Stimulated activated CD8-positive, alpha-beta memory T cell treated with anti-CD3 and anti-CD28 coated beads, Interleukin-12 subunit alpha, Interleukin-12 subunit beta, amount 100 ng/mL, for 1 hour (primary cell): ENCODE measurements at regions not wholly inside any gene's neighbourhood (a gene's known extent, or its start where the extent isn't known, plus 50 kb on each side); places are given as distances from the start of the nearest gene placed in this dataset.
"Not testable (repeated sequence)": the region's sequence is repeated elsewhere in the genome, so short reads cannot be mapped to it uniquely, and the experiment has no call there.

Experiments used
- DNase-seq: peaks from one replicate; pipeline ENCODE4 v3.0.0-alpha.2; 2020; ENCODE audit warnings: low read depth

DNA sequence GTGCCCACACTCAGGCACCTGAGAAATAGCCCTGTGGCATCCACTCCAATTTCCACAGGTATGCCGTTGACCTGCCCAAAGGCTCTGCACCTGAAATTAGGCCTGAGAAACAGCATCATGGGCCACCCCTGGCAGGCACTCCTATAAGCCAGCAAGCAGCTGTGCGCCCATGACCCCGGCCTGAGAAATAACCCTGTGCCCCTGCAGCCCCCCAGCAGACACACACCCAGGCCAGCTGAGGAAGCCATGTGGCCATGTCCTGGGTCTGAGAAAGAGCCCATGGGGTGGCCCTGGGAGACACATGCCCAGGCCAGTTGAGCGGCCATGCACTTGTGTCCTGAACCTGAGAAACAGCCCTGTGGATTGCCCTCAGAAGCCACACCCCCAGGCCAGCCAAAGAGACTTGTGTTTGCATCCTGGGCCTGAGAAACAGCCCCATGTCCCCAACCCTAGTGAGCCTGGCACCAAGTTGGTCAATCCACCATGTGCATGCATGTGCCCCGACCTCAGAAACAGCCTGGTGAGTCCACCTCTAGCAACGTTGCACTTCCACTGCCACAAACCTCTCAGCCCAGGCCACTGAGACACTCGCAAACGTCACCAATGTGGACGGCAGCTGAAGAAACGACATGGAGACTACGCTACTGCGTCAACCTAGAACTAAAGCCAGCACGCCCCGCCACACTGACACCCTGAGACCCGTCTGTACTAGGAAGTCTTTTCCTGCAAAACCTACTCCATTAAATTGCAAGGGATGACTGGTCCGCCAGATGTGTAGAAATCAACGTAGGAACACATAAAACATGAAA lies 411.9 kb downstream of the TMEM121 start:
- DNase-seq, result no peak

- no peak for DNase-seq
Measured at GRCh38 chr14:105938959-105939358, 412.6 kb downstream of the TMEM121 start.

DNA sequence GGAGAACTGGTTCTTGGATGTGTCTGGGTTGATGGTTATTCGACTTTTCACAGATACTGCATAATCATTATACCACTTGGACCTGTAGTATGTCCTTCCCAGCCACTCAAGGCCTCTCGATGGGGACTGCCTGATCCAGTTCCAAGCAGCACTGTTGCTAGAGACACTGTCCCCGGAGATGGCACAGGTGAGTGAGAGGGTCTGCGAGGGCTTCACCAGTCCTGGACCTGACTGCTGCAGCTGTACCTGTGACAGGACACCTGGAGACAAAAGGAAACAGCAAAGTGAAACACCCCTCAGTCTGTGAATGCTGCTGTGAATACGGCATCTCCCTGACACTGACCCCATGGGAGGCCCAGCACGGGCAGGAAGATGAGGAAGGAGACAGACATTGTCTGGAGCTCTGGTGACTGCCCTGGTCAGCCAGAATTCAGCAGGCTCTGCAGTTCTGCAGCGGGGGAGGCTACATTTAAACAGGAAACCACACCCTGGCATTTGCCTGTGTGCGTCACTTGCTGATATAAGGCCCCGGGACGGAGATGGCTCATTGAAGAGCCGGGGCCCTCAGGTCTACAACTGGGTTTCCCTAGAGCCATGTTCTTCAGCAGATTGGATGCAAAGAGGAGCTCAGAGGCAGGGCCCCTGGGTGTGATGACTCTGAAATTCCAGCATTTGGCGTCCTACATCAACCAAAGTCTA lies 413.6 kb downstream of the TMEM121 start:
- DNase-seq, result no peak

- DNase-seq, result no peak
Measured at GRCh38 chr14:105940534-105941225, 414.3 kb downstream of the TMEM121 start.

DNA sequence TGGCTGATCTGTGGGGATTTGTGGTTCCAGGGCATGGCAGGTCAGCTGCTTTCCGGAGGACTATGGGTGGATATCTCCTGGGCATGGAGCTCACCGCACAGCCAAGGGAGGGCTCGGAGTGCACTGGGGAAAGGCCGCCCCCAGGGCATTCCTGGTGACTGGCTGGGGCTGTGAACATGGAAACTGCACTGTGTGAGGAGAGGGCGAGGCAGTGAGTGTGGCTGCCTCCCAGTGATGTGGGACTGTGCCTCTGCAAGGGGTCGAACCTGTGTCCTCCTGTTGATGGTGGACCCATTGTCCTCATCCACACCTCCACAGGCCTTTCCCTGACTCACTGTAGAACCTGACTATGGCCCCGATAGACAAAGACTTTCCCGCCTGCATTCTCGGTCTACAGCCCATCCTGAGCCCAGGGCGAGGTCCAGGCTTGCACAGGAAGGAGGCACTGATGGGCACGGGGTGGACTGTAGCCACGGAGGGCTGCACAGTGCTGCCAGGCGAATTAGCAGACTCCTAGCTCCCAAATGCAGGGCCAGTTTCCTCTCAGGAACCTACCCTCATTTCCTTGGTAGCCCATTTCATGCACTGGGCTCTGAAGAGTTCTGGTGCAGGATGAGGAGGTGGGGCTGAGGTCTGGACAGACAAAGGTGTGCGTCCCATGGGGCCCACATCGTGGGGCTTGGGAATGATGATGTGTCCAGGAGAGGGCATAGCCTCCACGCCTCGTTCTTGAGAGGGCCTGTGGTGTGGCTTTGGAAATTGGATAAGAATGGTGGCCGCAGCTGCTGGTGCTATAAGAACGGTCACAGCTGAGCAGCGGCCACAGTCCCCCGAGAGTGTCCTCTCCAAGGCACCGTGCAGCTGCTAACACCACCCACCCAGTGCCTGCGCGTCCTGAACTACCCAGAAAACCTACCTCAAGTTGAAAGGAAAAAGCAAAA lies 415.1 kb downstream of the TMEM121 start:
- no peak for DNase-seq

GRCh38 chr14:105942725-105943124 lies 416.3 kb downstream of the TMEM121 start:
- DNase-seq, result not testable (repeated sequence)

GRCh38 chr14:105943973-105944602 lies 417.7 kb downstream of the TMEM121 start:
- no peak for DNase-seq

DNA sequence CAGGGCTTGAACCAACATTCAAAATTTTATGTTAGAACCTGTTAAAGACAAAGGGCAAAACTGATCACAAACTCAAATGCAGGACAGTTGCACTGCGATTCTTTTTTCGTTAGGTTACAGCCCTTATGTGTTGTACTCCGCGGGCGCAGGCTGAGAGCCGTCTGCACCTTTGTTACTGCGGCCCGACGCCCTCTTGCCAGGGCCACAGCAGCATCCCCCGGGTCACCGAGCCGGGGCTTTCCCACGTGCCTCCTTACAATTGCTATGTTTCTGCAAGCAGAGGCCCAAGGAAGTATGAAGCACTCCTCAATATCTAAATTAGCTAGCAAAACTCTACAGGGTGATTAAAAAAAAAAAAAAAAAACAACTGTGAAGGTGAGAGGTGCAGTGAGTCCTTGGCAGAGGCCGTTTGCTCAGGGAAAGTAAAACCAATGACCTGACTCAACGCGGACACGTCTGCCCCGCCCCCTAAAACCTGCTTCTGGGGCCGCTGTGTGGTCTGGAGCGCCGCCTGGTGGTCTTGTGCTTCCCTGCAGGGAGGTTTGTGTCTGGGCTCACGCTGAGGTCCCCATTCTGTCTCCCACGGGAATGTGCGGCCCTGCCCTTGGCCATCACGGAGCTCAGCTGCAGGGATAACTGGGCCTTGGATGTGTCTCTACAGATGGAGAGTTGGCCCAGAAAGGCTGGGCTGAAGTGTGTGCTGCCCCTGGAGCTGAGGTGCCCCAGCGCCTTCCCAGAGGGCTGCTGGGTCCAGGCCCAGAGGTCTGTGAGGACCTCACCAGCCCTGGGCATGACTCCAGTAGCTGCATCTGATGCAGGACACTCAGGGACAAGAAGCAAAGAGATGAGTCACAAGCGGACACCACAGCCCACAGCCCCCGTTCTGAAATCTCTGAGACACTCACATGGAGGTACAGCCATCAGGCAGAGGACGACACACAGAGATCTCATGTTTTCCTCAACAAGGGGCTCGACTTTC lies 418.5 kb downstream of the TMEM121 start:
- DNase-seq, result peak; percentile 69

DNA sequence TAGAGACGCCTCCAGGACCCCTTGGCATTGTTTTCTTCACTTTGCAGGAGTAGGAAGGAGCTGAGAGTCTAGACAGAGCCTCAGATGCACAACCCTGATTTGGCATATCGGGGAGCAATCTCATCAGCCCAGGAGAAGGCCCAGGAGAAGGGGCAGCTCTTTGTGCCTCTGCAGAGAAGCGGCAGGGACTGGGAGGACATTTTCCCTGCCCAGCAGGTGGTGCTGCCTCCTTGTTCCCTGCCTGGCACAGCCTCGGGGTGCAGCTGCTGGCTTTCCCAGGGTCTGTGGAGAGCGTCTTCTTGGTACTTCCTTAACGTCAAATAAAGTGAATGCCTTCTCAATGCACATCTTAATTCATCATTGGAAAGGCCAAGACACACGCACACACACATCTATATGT lies 419.5 kb downstream of the TMEM121 start:
- DNase-seq, result no peak

DNA sequence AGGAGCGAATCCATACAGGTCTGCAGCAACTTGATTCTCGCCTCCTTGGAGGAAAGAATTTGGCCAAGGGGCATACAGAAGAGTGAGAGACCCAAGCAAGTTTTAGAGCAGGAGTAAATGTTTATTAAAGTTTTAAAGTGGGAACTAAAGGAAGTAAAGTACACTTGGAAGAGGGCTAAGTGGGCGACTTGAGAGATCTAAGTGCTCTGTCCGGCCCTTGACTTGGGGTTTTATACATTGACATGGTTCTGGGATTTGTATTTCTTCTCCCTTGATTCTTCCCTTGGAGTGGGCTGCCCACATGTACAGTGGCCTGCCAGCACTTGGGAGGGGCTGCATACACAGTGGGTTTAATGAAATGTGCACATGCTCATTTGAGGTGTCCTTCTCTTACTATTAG lies 421.2 kb downstream of the TMEM121 start:
- DNase-seq, result no peak

DNA sequence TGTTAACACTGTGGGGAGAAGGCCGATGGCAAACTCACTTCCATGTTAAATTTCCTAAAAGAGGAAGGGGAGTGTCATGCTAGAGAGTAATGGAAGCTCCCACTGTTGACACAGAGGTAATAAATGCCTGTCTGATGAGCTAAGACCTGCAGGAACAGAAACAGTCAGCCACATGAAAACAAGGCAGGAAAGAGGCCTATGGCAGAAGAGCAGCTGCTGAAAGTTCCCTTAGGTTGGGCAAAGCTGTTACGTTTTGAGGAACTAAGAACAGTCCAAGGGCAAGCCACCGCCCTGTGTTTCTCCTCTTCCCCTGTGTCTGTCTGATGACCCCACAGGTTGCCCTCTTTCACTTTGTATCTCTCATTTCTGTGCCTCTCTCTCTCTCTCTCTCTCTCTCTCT lies 422.6 kb downstream of the TMEM121 start:
- DNase-seq, result not testable (repeated sequence)

DNA sequence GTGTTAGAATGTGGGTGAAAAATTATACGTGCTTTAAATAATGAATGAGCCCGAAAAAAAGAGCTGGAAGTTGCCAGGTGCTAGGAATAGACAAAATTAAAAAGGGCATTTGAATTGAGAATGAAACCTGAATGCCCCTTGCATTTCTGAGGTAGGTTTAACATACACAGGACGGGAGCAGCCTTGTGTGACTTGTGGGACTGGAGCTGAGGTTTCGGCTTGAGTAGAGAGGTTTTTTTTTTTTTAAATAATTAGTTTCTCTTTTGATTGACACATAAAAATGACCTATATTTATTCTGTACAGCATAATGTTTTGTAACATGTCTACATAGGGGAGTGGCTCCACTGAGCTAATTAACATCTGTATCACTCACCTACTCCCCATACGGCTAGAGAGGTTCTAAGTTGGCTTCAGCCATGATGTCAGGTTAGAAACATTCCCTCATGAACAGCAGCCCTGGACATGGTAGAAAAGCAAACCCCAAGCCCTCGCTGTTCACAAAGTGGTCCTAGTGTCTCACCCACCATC lies 424.0 kb downstream of the TMEM121 start:
- not testable (repeated sequence) for DNase-seq

DNA sequence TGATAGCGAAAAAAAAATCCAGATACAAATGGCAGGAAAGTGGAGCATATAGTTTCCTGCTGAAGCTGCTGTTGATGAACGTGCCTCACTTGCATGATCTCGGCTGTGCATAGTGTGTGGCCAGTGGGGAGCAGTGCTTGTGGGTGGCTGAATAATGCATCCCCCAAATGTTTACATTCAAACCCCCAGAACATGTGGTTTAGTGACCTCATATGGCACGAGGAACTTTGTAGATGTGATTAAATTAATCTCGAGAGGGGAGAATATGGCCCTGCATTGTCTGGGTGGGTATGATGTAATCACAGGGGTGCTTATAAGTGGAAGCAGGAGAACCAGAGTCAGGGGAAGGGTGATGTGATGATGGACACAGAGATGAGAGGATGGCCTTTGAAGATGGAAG lies 425.0 kb downstream of the TMEM121 start:
- DNase-seq, result no peak

DNA sequence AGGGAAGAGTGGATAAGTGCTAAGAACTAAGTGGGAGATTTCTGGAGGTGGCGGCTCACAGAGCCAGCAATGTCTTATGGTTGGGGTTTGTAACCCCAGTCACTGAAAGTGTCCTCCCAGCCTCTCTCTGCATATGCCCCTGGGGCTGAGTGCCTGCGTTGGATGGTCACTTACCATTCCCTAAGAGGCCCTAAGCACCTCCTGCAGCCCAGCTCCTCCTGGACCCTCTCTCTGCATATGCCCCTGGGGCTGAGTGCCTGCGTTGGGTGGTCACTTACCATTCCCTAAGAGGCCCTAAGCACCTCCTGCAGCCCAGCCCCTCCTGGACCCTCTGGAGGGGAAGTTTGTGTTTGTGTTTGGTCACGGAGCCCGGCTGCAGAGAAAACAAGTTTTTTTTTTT lies 425.8 kb downstream of the TMEM121 start:
- DNase-seq, result no peak

GRCh38 chr14:105952826-105953225 lies 426.4 kb downstream of the TMEM121 start:
- no peak for DNase-seq

- DNase-seq, result not testable (repeated sequence)
Measured at GRCh38 chr14:105961625-105962024, 435.2 kb downstream of the TMEM121 start.

DNA sequence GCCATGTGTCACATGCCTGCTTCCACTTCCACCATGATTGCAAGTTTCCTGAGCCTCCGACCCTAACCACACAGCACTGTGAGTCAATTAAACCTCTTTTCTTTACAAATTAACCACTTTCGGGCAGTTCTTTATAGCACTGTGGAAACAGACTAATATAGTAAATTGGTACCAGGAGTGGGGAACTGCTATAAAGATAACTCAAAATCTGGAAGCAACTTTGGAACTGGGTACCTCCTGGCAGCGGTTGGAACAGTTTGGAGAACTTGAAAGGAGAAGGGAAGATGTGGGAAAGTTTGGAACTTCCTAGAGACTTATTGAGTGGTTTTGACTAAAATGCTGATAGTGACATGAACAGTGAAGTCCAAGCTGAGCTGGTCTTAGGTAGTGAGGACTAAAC lies 436.1 kb downstream of the TMEM121 start:
- DNase-seq, result no peak

DNA sequence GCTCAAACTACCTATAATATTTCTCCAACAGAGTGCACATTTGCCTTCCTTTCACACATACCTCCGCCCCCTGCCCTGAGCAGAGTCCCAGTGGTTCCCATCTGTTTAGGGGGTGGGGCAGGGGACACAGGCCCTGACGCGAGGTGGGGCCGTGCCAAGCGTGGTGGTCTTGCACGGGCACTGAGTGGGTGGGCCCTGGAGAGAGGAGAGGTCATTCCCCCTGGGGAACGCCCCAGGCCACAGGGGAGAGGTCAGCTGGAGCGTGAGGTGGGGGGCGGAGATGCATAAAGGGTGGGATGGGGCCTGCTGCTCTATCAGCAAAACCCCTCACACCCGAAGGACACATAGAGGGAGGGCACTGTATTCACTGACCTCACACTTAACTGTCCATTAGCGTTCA lies 441.9 kb downstream of the TMEM121 start:
- DNase-seq, result no peak

DNA sequence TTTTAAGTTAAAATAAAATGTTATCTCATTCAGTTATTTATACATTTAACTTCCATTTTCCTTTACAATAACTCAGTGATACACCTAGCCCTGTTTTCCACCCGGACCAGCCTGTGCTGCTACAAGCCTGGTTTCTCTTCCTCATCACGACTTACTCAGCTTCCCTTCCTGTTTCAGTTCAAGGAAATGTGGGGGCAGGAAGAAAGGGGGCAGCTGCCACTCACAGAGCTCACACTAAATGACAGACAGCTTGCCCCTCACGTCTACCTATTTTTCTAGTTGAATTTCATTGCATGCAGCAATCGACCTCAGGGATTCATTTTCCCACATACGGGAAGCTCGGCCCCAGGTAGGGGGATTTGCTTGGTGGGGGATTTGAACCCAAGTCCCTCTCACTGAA lies 442.6 kb downstream of the TMEM121 start:
- DNase-seq, result not testable (repeated sequence)

- DNase-seq, result not testable (repeated sequence)
Measured at GRCh38 chr14:105970821-105971220, 444.4 kb downstream of the TMEM121 start.
